ENCODE measurements at regions not wholly inside any gene's neighbourhood (a gene's known extent, or its start where the extent isn't known, plus 50 kb on each side); places are given as distances from the start of the nearest gene placed in this dataset.
"Not testable (repeated sequence)": the region's sequence is repeated elsewhere in the genome, so short reads cannot be mapped to it uniquely, and the experiment has no call there.

DNA sequence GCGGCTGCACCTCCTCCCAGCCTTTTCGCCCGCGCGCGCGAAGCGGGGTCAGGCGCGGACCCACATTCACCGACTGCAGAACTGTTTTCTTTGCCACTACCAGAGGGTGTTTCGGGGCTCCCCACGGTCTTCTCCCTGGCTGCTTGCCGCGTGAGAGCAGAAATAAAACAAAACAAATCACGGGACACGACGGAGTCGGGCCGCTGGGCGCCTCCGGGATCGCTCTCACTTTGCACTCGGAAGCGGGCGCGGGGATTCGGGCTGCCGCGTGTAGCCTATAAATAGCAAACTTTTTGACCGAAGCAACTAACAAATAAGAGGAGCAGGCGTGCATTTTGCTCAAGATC, 412.3 kb upstream of the ESRRG start:
- peaks cover 57% of the 10 kb centered on the region for H3K27me3 ChIP-seq
- WGBS, 4 donors = 0 to 4% (median 1%) methylated on average over 17 to 32 of the region's 32 CpGs
- H3K4me3 ChIP-seq = peak overlapping the region in 2 of 4 donors; percentile 13 to 49

DNA sequence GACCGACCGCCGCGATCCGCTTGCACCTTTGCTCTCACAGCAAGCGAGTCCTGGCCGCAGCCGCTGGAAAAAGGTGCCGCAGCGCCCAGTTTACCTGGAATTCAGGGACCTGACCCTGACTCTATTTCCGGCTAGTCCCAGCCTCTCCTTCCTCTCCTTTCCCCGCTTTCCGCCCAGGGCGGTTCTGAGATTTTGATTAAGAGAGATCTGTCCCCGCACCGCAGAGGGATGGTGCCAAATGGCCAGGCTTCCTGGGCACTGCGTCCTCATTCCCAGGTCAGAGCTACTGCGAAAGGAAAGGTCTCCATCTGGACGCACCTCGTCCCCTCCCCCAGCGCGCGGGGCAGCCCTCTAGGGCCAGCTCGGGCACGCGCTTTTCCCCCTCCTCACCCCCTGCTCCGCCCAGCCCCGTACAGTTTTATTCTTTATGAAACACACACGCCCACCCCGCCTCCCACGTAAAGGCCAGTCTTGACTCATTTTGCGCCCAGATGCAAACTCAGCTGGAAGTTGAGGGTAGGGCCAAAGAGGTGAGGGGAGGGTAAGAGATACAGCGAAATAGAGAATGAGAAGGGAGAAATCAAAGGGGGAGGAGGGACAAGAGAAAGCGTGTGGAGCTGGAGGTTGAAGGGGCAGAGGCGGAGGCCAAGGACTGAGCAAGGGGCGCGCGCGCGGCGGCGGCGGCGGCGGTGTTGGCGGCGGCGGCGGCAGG, 411.8 kb upstream of the ESRRG start:
- DNase-seq = no peak
- H3K27ac ChIP-seq = no peak overlapping the region
- 1 to 4% (median 1%) methylated on average over 47 to 49 of the region's 49 CpGs for WGBS, 4 donors
- H3K36me3 ChIP-seq (replicated peaks in 1 of 2) = no peaks in the 10 kb centered on the region
- intact Hi-C loops (cut with DNase I) = no loop called here
- peaks cover 52% of the 10 kb centered on the region for H3K27me3 ChIP-seq
- H3K4me3 ChIP-seq = peak overlapping the region in 2 of 4 donors; percentile 13 to 49
- H3K4me1 ChIP-seq (replicated peaks in 1 of 2) = peaks cover 5 to 12% of the 10 kb centered on the region in 2 donors
- no peak for TF ChIP-seq POLR2A (IDR thresholded peaks at IDR 0.05)
- TF ChIP-seq, protein P1, sequence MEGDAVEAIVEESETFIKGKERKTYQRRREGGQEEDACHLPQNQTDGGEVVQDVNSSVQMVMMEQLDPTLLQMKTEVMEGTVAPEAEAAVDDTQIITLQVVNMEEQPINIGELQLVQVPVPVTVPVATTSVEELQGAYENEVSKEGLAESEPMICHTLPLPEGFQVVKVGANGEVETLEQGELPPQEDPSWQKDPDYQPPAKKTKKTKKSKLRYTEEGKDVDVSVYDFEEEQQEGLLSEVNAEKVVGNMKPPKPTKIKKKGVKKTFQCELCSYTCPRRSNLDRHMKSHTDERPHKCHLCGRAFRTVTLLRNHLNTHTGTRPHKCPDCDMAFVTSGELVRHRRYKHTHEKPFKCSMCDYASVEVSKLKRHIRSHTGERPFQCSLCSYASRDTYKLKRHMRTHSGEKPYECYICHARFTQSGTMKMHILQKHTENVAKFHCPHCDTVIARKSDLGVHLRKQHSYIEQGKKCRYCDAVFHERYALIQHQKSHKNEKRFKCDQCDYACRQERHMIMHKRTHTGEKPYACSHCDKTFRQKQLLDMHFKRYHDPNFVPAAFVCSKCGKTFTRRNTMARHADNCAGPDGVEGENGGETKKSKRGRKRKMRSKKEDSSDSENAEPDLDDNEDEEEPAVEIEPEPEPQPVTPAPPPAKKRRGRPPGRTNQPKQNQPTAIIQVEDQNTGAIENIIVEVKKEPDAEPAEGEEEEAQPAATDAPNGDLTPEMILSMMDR (IDR thresholded peaks at IDR 0.05) = no peak
- no peaks in the 10 kb centered on the region for H3K9me3 ChIP-seq (replicated peaks in 1 of 3)

More for the DNA sequence above, 412.3 kb upstream of the ESRRG start:
- H3K27ac ChIP-seq = no peak overlapping the region
- peaks cover 5 to 12% of the 10 kb centered on the region in 2 donors for H3K4me1 ChIP-seq (replicated peaks in 1 of 2)
- H3K36me3 ChIP-seq (replicated peaks in 1 of 2) = no peaks in the 10 kb centered on the region
- DNase-seq = no peak
- no peaks in the 10 kb centered on the region for H3K9me3 ChIP-seq (replicated peaks in 1 of 3)
- intact Hi-C loops (cut with DNase I) = no loop called here
- TF ChIP-seq, protein P1 (IDR thresholded peaks at IDR 0.05) = no peak
- no peak for TF ChIP-seq POLR2A (IDR thresholded peaks at IDR 0.05)

DNA sequence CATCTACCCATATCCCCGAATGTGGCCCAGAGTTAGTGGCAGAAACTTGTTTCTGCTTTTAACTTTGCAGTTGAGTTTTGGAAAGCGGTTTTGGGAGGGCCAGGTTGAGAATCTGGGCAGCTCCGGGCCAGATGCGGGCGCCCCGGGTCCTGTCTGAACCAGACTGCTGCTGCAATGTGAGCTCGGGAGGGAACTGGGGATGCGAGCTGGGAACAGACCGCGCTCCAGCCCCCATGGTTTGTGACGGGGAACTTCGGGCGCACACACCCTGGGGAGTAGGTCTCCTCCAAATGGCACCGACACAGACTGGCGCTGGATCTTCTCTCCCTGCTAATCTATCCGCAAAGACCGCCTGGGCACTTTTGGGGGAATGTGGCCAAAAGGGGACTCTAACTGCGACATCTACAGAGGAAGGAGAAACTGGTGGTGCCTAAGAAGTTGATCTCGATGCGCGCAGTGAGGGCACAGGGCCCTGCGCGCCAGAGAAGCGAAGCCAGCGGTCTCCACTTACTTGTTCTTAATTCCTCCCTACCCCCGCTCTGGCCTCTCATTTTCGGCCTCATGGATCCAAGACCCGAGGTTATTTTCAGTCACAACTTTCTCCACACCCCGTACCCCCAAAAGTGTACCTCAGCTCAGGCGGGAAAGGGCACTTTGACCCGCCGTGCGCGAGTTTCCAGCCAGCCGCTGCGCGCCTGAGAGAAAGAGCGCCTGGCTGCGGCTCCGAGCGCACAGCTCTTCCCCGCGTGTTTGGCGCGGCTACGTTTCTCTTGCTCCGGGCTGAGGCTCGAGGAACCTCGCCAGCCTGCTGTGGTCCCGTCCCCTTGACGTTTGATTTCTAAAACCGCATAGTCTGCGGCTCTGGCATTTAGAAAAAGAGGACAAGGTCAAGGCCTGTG, 411.0 kb upstream of the ESRRG start:
- Histone ChIP-seq H3K4me3 (peak overlapping the region in 1 of 4 donors; percentile 49), H3K27ac (no peak overlapping the region), H3K27me3 (peaks cover 44% of the 10 kb centered on the region), H3K9me3 (replicated peaks in 1 of 3) (no peaks in the 10 kb centered on the region), H3K4me1 (replicated peaks in 1 of 2) (peaks cover 5 to 12% of the 10 kb centered on the region in 2 donors), H3K36me3 (replicated peaks in 1 of 2) (no peaks in the 10 kb centered on the region)
- WGBS, 4 donors = 4 to 6% (median 5%) methylated on average over 39 to 53 of the region's 53 CpGs
- TF ChIP-seq, protein P1 (IDR thresholded peaks at IDR 0.05) = no peak
- no peak for TF ChIP-seq POLR2A (IDR thresholded peaks at IDR 0.05)
- DNase-seq = no peak
- intact Hi-C loops (cut with DNase I) = no loop called here

DNA sequence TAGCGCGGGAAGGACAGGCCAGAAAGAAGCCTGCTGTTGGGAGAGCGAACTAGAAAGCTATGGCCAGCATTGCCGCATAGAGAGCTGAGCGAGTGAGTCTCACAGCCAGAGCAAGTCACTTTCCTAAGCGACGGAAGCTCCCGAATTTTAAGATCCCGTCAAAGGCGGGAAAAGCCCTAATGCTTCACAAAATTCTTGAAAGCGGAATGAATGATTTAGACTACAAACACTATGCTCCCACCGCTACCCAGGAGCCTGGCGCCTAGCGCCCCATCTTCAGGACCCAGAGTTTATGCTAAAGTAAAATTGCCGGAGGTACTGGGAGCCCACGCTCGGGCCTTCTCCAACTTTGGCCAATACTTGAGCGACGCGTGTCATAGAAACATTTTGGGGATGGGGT, 409.9 kb upstream of the ESRRG start:
- Histone ChIP-seq H3K4me1 (replicated peaks in 1 of 2) (peaks cover 5 to 12% of the 10 kb centered on the region in 2 donors), H3K9me3 (replicated peaks in 1 of 3) (no peaks in the 10 kb centered on the region), H3K27me3 (peaks cover 33% of the 10 kb centered on the region), H3K27ac (no peak overlapping the region), H3K4me3 (no peak overlapping the region), H3K36me3 (replicated peaks in 1 of 2) (no peaks in the 10 kb centered on the region)
- no peak for DNase-seq
- intact Hi-C loops (cut with DNase I) = no loop called here
- TF ChIP-seq POLR2A (IDR thresholded peaks at IDR 0.05) = no peak
- TF ChIP-seq, protein P1 (IDR thresholded peaks at IDR 0.05) = no peak
- 64 to 76% (median 73%) methylated on average over 20 of the region's 20 CpGs for WGBS, 4 donors

DNA sequence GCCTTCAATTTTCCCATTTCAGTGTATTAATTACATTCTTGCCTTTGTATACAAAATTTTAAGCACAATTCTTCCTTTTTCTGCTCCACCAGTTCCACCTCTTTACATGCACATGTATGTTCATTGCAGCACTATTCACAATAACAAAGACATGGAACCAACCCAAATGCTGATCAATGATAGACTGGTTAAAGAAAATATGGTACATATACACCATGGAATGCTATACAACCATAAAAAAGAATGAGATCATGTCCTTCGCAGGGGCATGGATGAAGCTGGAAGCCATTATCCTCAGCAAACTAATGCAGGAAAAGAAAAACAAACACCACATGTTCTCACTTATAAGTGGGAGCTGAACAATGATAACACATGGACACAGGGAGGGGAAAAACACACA, 400.1 kb upstream of the ESRRG start:
- H3K27ac ChIP-seq; H3K27me3 ChIP-seq; H3K4me1 ChIP-seq (replicated peaks in 1 of 2); H3K36me3 ChIP-seq (replicated peaks in 1 of 2); H3K9me3 ChIP-seq (replicated peaks in 1 of 3); H3K4me3 ChIP-seq; intact Hi-C loops (cut with DNase I); DNase-seq: not testable (repeated sequence)
- WGBS, 4 donors = 76 to 89% (median 86%) methylated on average over 1 of the region's 1 CpG

All from adrenal gland (tissue), 9 donors.